GM18517 (cell line): ENCODE measurements at regions not wholly inside any gene's neighbourhood (a gene's known extent, or its start where the extent isn't known, plus 50 kb on each side); places are given as distances from the start of the nearest gene placed in this dataset.

Source experiments
- ATAC-seq: cut with Tn5 transposase; IDR thresholded peaks from one replicate; pipeline ENCODE4 v1.9.1; 2021; ENCODE audit warnings: mild to moderate bottlenecking, moderate library complexity; ENCODE audit not compliant: unreplicated experiment

- no peak for ATAC-seq
Measured at GRCh38 chr12:41936333-41936732, 208.3 kb downstream of the GXYLT1 start.

- ATAC-seq = no peak
Measured at GRCh38 chr12:41935911-41936310, 208.8 kb downstream of the GXYLT1 start.

- peak; percentile 44 for ATAC-seq
Measured at GRCh38 chr12:41932470-41932991, 212.1 kb downstream of the GXYLT1 start.

GRCh38 chr12:41930866-41931437, 213.7 kb downstream of the GXYLT1 start:
- no peak for ATAC-seq

GRCh38 chr12:41924111-41924510, 220.6 kb downstream of the GXYLT1 start:
- ATAC-seq = no peak

- ATAC-seq = no peak
Measured at GRCh38 chr12:41923351-41923750, 221.3 kb downstream of the GXYLT1 start.

GRCh38 chr12:41920355-41920754, 224.3 kb downstream of the GXYLT1 start:
- ATAC-seq = no peak

- ATAC-seq = no peak
Measured at GRCh38 chr12:41919526-41920261, 225.0 kb downstream of the GXYLT1 start.

- ATAC-seq = no peak
Measured at GRCh38 chr12:41919048-41919447, 225.6 kb downstream of the GXYLT1 start.

GRCh38 chr12:41917938-41918341, 226.7 kb downstream of the GXYLT1 start:
- ATAC-seq = no peak

- ATAC-seq = no peak
Measured at GRCh38 chr12:41917181-41917580, 227.5 kb downstream of the GXYLT1 start.

- ATAC-seq = no peak
Measured at GRCh38 chr12:41910578-41911320, 233.9 kb downstream of the GXYLT1 start.

GRCh38 chr12:41908206-41908605, 236.5 kb downstream of the GXYLT1 start:
- no peak for ATAC-seq

- no peak for ATAC-seq
Measured at GRCh38 chr12:41907550-41907949, 237.1 kb downstream of the GXYLT1 start.

- ATAC-seq = no peak
Measured at GRCh38 chr12:41907021-41907420, 237.7 kb downstream of the GXYLT1 start.

GRCh38 chr12:41905759-41906297, 238.8 kb downstream of the GXYLT1 start:
- no peak for ATAC-seq

- ATAC-seq = no peak
Measured at GRCh38 chr12:41905073-41905758, 239.5 kb downstream of the GXYLT1 start.

- ATAC-seq = no peak
Measured at GRCh38 chr12:41904041-41904440, 240.6 kb downstream of the GXYLT1 start.

GRCh38 chr12:41903014-41903708, 241.5 kb downstream of the GXYLT1 start:
- ATAC-seq = no peak

- ATAC-seq = no peak
Measured at GRCh38 chr12:41899577-41899976, 245.1 kb downstream of the GXYLT1 start.
